DND-41 (cell line): ENCODE measurements at regions not wholly inside any gene's neighbourhood (a gene's known extent, or its start where the extent isn't known, plus 50 kb on each side); places are given as distances from the start of the nearest gene placed in this dataset.
A peak's percentile ranks its signal among the peaks of the same experiment; 100 is the strongest.
"Not testable (repeated sequence)": the region's sequence is repeated elsewhere in the genome, so short reads cannot be mapped to it uniquely, and the experiment has no call there.

Source experiments
- ATAC-seq: fragments of 200-7000 bp; cut with Tn5 transposase; 3 replicates; pipeline ENCODE4 v1.9.1; 2021; ENCODE audit warnings: low read depth; ENCODE audit not compliant: insufficient read depth
- DNase-seq: peaks from one replicate; pipeline ENCODE4 v3.0.0-alpha.2; 2020
- H2AFZ ChIP-seq: 2 replicates; pipeline ENCODE4 v1.6.0; 2012; ENCODE audit warnings: low read depth, low read length
- H3K27ac ChIP-seq: 2 replicates; pipeline ENCODE4 v1.5.1; 2012; ENCODE audit warnings: low read length, inconsistent platforms
- H3K27me3 ChIP-seq: fragments of 200-600 bp; sonication (generic); 2 replicates; pipeline ENCODE4 v1.6.0; 2012; ENCODE audit warnings: low read length, mild to moderate bottlenecking, inconsistent platforms; ENCODE audit not compliant: insufficient read depth, poor library complexity
- H3K36me3 ChIP-seq: 2 replicates; pipeline ENCODE4 v1.5.1; 2012; ENCODE audit warnings: low read length, inconsistent platforms; ENCODE audit not compliant: insufficient read depth
- H3K4me1 ChIP-seq: 2 replicates; pipeline ENCODE4 v1.5.1; 2012; ENCODE audit warnings: mild to moderate bottlenecking, low read length; ENCODE audit not compliant: insufficient read depth
- H3K4me2 ChIP-seq: 2 replicates; pipeline ENCODE4 v1.6.0; 2012; ENCODE audit warnings: mild to moderate bottlenecking, moderate library complexity, low read length, inconsistent platforms; ENCODE audit not compliant: insufficient read depth
- H3K4me3 ChIP-seq, 2 experiments: fragments of 200-600 bp in 1 of 2; shearing (Covaris generic) in 1 of 2; 2 replicates each; pipeline ENCODE4 v1.5.1; 2012 to 2016; ENCODE audit warnings: inconsistent platforms in 2 of 2, low read length in 2 of 2, mild to moderate bottlenecking in 2 of 2, low read depth in 1 of 2, moderate library complexity in 1 of 2
- H3K79me2 ChIP-seq: 2 replicates; pipeline ENCODE4 v1.6.0; 2012; ENCODE audit warnings: low read length, inconsistent platforms; ENCODE audit not compliant: insufficient read depth
- H3K9ac ChIP-seq: 2 replicates; pipeline ENCODE4 v1.6.0; 2012; ENCODE audit warnings: low read depth, mild to moderate bottlenecking, inconsistent platforms, low read length, moderate library complexity
- H3K9me3 ChIP-seq: 2 replicates; pipeline ENCODE4 v1.5.1; 2012; ENCODE audit warnings: low read length, moderate library complexity, mild to moderate bottlenecking, inconsistent platforms; ENCODE audit not compliant: insufficient read depth, severe bottlenecking
- H4K20me1 ChIP-seq: 2 replicates; pipeline ENCODE4 v1.6.0; 2012; ENCODE audit warnings: low read length; ENCODE audit not compliant: insufficient read depth

DNA sequence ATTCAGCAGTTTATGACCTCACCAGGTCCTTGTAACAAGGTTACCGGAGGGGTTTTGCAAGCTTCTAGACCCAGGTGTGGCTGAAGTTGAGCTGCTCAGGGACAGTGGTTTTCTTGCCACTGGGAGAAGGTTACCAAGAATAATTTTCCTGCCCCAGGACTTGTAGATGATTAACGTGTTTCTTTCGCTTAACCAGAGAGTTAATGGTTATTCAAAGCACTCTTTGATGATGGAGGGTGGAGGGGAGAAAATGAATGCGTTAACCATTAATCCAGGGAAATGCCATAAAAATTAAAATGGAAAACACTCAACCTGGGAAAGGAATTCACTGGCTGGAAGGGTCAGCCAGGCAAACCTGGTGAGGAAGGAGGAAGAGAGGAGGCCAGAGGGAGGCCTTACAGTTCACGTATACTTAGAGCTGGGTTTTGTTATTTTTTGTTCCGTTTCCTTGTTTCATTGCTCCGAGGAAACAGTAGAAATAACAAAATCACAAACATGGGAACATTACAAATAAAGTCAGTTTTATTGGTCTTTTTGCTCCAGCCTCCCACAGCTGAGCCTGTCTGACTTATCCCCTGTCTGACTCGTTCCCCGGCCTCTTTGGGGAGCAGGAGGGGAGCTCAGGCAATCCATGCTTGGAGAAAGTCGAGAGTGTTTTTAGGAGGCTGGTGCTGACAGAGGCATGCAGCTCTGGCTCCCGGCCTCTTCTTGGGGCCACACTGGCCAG is 207.5 kb upstream of the IRF2BP2 start:
- H3K4me1 ChIP-seq, DNase-seq, H3K9ac ChIP-seq, H3K4me3 ChIP-seq, H2AFZ ChIP-seq, H3K36me3 ChIP-seq, H4K20me1 ChIP-seq, ATAC-seq, H3K27ac ChIP-seq, H3K79me2 ChIP-seq, H3K27me3 ChIP-seq, H3K4me2 ChIP-seq, H3K9me3 ChIP-seq: not testable (repeated sequence)

- H4K20me1 ChIP-seq, H3K36me3 ChIP-seq, H3K4me1 ChIP-seq, H3K27ac ChIP-seq, H3K79me2 ChIP-seq, H3K9ac ChIP-seq, H3K4me3 ChIP-seq, ATAC-seq, H2AFZ ChIP-seq, H3K9me3 ChIP-seq, H3K27me3 ChIP-seq, H3K4me2 ChIP-seq, DNase-seq: not testable (repeated sequence)
These were observed 206.9 kb upstream of the IRF2BP2 start for GRCh38 chr1:234816864-234817263.

DNA sequence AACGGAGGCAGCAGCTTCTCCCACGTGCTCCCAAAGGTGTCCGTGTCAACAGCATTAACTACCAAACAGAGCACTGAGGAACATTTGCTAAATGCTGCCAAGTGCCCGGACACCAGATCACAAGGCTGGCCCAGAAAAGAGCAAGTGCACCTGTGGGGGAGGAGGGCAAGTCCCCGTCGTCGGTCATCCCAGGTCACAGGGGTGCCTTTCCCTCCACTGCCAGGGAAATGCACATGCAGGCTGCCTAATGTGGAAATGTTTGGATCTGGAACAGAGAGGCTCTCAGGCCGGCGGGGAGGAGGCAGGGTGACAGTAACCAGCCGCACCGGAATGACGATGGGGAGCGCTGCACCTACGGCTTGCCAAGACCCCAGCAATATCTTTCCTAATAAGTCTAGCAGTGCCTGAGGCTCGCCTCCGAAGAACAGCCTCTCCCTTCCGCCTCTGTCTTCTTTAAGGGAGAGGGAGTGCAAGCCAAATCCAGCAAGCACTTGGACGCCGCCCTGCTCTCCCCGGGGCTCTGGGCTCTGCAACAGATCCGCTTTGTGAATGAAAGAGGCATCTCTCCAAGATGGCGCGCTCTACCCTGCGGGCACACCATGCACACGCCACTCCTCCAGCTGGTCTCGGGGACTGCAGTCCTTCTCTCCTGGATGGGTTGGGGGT is 206.3 kb upstream of the IRF2BP2 start:
- H3K79me2 ChIP-seq, ATAC-seq, H3K9me3 ChIP-seq, DNase-seq, H3K27ac ChIP-seq, H2AFZ ChIP-seq, H3K9ac ChIP-seq, H3K4me1 ChIP-seq, H4K20me1 ChIP-seq, H3K4me3 ChIP-seq, H3K4me2 ChIP-seq, H3K27me3 ChIP-seq, H3K36me3 ChIP-seq: not testable (repeated sequence)

GRCh38 chr1:234815295-234815815 is 205.4 kb upstream of the IRF2BP2 start:
- H3K79me2 ChIP-seq, H3K9me3 ChIP-seq, DNase-seq, H3K9ac ChIP-seq, ATAC-seq, H3K4me3 ChIP-seq, H3K27ac ChIP-seq, H3K36me3 ChIP-seq, H4K20me1 ChIP-seq, H2AFZ ChIP-seq, H3K4me1 ChIP-seq, H3K4me2 ChIP-seq, H3K27me3 ChIP-seq: not testable (repeated sequence)

- H3K4me2 ChIP-seq, H2AFZ ChIP-seq, H3K79me2 ChIP-seq, ATAC-seq, H3K4me1 ChIP-seq, H3K4me3 ChIP-seq, H3K36me3 ChIP-seq, H3K9ac ChIP-seq, H3K27ac ChIP-seq, H3K9me3 ChIP-seq, H3K27me3 ChIP-seq, H4K20me1 ChIP-seq, DNase-seq: not testable (repeated sequence)
These were observed 204.3 kb upstream of the IRF2BP2 start for GRCh38 chr1:234814235-234814634.

- not testable (repeated sequence) for H3K36me3 ChIP-seq, ATAC-seq, H3K9ac ChIP-seq, H3K27me3 ChIP-seq, H3K4me3 ChIP-seq, H3K79me2 ChIP-seq, H3K9me3 ChIP-seq, H2AFZ ChIP-seq, H4K20me1 ChIP-seq, H3K27ac ChIP-seq, H3K4me2 ChIP-seq, DNase-seq, H3K4me1 ChIP-seq
These were observed 201.8 kb upstream of the IRF2BP2 start for GRCh38 chr1:234811824-234812223.

- DNase-seq, H3K4me3 ChIP-seq, H2AFZ ChIP-seq, H3K79me2 ChIP-seq, H3K36me3 ChIP-seq, H3K4me1 ChIP-seq, H3K4me2 ChIP-seq, H3K27me3 ChIP-seq, H3K9me3 ChIP-seq, H3K9ac ChIP-seq, H3K27ac ChIP-seq, H4K20me1 ChIP-seq: not testable (repeated sequence)
- peak; percentile 27; the same call in 1 of the 3 replicates for ATAC-seq
These were observed 200.7 kb upstream of the IRF2BP2 start for GRCh38 chr1:234810726-234811125.

GRCh38 chr1:234809854-234810245 is 199.9 kb upstream of the IRF2BP2 start:
- not testable (repeated sequence) for H3K9me3 ChIP-seq, DNase-seq, H2AFZ ChIP-seq, H3K36me3 ChIP-seq, H3K4me1 ChIP-seq, H3K27ac ChIP-seq, H3K9ac ChIP-seq, H3K4me2 ChIP-seq, H3K4me3 ChIP-seq, H3K79me2 ChIP-seq, H3K27me3 ChIP-seq, H4K20me1 ChIP-seq, ATAC-seq
